ENCODE measurements at regions not wholly inside any gene's neighbourhood (a gene's known extent, or its start where the extent isn't known, plus 50 kb on each side); places are given as distances from the start of the nearest gene placed in this dataset.

DNA sequence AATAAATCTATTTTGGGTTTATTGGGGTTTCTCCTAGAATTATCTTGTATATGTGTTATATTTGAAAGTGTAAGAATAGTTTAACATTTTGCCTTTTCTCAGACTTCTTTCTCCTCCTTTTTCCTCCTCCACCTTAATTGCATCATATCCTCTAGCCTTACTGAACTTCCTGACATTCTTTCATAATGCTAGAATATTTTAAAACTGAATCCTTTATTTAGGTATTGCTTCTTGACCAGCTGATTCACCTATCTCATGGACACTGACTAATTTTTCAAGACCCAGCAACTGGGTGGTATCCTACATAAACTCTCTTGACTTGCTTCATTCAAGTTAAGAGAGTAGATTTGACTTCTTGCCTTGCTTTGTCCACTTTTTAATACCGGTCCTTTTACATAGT lies 1508.9 kb downstream of the STIM2 start:
- Mint-ChIP-seq H3K27ac (no peak overlapping the region), H3K27me3 (ENCODE audit: insufficient read depth, low read depth, poor library complexity) (no peaks in the 10 kb centered on the region), H3K4me3 (no peak overlapping the region), H3K36me3 (ENCODE audit: low read depth) (no peaks in the 10 kb centered on the region), H3K4me1 (0 out of 3 replicates have a peak, but pooled peaks cover 4% of the 10 kb centered on the region), H3K9me3 (peaks cover 4% of the 10 kb centered on the region; the same call in 1 of the 3 replicates)
- Histone ChIP-seq H3K36me3 (ENCODE audit: insufficient read depth) (no peaks in the 10 kb centered on the region), H3K4me3 (no peak overlapping the region), H3K27ac (ENCODE audit: low read depth) (no peak overlapping the region), H2AFZ (no peak overlapping the region), H3K4me1 (ENCODE audit: insufficient read depth) (no peaks in the 10 kb centered on the region), H3K27me3 (ENCODE audit: insufficient read depth) (no peaks in the 10 kb centered on the region), H3K79me2 (replicated peaks; ENCODE audit: insufficient read depth) (no peaks in the 10 kb centered on the region), H4K20me1 (replicated peaks; ENCODE audit: insufficient read depth) (no peaks in the 10 kb centered on the region; the same call in 1 of the 2 replicates), H3K9me2 (ENCODE audit: insufficient read depth) (0 out of 2 replicates have a peak, but pooled peaks cover 6% of the 10 kb centered on the region), H3F3A (replicated peaks; ENCODE audit: low read depth) (no peaks in the 10 kb centered on the region), H3K4me2 (no peak overlapping the region)
- ATAC-seq (no peak), DNase-seq (ENCODE audit: low spot score) (no peak)
- TF ChIP-seq NANOG (IDR thresholded peaks at IDR 0.05; ENCODE audit: borderline replicate concordance) (no peak), POLR2AphosphoS5 (IDR thresholded peaks at IDR 0.05; ENCODE audit: low read depth) (no peak), CREB1 (CRISPR knock-in tag; IDR thresholded peaks at IDR 0.05; ENCODE audit: low read depth) (no peak), EZH2phosphoT487 (IDR thresholded peaks at IDR 0.05; ENCODE audit: unreplicated experiment) (no peak), STAT1 (IDR thresholded peaks at IDR 0.05; ENCODE audit: unreplicated experiment) (no peak), JUNB (IDR thresholded peaks at IDR 0.05; ENCODE audit: unreplicated experiment) (no peak), EZH2 (IDR thresholded peaks at IDR 0.05; ENCODE audit: low read depth, unreplicated experiment) (no peak), ZNF114 (CRISPR knock-in tag; IDR thresholded peaks at IDR 0.05) (no peak), ZNF331 (CRISPR knock-in tag; IDR thresholded peaks at IDR 0.05; ENCODE audit: low read depth) (no peak)
- TF ChIP-seq, protein P1, sequence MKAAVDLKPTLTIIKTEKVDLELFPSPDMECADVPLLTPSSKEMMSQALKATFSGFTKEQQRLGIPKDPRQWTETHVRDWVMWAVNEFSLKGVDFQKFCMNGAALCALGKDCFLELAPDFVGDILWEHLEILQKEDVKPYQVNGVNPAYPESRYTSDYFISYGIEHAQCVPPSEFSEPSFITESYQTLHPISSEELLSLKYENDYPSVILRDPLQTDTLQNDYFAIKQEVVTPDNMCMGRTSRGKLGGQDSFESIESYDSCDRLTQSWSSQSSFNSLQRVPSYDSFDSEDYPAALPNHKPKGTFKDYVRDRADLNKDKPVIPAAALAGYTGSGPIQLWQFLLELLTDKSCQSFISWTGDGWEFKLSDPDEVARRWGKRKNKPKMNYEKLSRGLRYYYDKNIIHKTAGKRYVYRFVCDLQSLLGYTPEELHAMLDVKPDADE (IDR thresholded peaks at IDR 0.05), result no peak
- TF ChIP-seq, protein P2, sequence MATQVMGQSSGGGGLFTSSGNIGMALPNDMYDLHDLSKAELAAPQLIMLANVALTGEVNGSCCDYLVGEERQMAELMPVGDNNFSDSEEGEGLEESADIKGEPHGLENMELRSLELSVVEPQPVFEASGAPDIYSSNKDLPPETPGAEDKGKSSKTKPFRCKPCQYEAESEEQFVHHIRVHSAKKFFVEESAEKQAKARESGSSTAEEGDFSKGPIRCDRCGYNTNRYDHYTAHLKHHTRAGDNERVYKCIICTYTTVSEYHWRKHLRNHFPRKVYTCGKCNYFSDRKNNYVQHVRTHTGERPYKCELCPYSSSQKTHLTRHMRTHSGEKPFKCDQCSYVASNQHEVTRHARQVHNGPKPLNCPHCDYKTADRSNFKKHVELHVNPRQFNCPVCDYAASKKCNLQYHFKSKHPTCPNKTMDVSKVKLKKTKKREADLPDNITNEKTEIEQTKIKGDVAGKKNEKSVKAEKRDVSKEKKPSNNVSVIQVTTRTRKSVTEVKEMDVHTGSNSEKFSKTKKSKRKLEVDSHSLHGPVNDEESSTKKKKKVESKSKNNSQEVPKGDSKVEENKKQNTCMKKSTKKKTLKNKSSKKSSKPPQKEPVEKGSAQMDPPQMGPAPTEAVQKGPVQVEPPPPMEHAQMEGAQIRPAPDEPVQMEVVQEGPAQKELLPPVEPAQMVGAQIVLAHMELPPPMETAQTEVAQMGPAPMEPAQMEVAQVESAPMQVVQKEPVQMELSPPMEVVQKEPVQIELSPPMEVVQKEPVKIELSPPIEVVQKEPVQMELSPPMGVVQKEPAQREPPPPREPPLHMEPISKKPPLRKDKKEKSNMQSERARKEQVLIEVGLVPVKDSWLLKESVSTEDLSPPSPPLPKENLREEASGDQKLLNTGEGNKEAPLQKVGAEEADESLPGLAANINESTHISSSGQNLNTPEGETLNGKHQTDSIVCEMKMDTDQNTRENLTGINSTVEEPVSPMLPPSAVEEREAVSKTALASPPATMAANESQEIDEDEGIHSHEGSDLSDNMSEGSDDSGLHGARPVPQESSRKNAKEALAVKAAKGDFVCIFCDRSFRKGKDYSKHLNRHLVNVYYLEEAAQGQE (IDR thresholded peaks at IDR 0.05; ENCODE audit: unreplicated experiment), result no peak
- TF ChIP-seq, protein P3, sequence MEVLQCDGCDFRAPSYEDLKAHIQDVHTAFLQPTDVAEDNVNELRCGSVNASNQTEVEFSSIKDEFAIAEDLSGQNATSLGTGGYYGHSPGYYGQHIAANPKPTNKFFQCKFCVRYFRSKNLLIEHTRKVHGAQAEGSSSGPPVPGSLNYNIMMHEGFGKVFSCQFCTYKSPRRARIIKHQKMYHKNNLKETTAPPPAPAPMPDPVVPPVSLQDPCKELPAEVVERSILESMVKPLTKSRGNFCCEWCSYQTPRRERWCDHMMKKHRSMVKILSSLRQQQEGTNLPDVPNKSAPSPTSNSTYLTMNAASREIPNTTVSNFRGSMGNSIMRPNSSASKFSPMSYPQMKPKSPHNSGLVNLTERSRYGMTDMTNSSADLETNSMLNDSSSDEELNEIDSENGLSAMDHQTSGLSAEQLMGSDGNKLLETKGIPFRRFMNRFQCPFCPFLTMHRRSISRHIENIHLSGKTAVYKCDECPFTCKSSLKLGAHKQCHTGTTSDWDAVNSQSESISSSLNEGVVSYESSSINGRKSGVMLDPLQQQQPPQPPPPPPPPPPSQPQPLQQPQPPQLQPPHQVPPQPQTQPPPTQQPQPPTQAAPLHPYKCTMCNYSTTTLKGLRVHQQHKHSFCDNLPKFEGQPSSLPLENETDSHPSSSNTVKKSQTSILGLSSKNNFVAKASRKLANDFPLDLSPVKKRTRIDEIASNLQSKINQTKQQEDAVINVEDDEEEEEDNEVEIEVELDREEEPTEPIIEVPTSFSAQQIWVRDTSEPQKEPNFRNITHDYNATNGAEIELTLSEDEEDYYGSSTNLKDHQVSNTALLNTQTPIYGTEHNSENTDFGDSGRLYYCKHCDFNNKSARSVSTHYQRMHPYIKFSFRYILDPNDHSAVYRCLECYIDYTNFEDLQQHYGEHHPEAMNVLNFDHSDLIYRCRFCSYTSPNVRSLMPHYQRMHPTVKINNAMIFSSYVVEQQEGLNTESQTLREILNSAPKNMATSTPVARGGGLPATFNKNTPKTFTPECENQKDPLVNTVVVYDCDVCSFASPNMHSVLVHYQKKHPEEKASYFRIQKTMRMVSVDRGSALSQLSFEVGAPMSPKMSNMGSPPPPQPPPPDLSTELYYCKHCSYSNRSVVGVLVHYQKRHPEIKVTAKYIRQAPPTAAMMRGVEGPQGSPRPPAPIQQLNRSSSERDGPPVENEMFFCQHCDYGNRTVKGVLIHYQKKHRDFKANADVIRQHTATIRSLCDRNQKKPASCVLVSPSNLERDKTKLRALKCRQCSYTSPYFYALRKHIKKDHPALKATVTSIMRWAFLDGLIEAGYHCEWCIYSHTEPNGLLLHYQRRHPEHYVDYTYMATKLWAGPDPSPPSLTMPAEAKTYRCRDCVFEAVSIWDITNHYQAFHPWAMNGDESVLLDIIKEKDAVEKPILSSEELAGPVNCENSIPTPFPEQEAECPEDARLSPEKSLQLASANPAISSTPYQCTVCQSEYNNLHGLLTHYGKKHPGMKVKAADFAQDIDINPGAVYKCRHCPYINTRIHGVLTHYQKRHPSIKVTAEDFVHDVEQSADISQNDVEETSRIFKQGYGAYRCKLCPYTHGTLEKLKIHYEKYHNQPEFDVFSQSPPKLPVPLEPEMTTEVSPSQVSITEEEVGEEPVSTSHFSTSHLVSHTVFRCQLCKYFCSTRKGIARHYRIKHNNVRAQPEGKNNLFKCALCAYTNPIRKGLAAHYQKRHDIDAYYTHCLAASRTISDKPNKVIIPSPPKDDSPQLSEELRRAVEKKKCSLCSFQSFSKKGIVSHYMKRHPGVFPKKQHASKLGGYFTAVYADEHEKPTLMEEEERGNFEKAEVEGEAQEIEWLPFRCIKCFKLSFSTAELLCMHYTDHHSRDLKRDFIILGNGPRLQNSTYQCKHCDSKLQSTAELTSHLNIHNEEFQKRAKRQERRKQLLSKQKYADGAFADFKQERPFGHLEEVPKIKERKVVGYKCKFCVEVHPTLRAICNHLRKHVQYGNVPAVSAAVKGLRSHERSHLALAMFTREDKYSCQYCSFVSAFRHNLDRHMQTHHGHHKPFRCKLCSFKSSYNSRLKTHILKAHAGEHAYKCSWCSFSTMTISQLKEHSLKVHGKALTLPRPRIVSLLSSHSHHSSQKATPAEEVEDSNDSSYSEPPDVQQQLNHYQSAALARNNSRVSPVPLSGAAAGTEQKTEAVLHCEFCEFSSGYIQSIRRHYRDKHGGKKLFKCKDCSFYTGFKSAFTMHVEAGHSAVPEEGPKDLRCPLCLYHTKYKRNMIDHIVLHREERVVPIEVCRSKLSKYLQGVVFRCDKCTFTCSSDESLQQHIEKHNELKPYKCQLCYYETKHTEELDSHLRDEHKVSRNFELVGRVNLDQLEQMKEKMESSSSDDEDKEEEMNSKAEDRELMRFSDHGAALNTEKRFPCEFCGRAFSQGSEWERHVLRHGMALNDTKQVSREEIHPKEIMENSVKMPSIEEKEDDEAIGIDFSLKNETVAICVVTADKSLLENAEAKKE (CRISPR knock-in tag; IDR thresholded peaks at IDR 0.05), result no peak
- TF ChIP-seq, protein P4, sequence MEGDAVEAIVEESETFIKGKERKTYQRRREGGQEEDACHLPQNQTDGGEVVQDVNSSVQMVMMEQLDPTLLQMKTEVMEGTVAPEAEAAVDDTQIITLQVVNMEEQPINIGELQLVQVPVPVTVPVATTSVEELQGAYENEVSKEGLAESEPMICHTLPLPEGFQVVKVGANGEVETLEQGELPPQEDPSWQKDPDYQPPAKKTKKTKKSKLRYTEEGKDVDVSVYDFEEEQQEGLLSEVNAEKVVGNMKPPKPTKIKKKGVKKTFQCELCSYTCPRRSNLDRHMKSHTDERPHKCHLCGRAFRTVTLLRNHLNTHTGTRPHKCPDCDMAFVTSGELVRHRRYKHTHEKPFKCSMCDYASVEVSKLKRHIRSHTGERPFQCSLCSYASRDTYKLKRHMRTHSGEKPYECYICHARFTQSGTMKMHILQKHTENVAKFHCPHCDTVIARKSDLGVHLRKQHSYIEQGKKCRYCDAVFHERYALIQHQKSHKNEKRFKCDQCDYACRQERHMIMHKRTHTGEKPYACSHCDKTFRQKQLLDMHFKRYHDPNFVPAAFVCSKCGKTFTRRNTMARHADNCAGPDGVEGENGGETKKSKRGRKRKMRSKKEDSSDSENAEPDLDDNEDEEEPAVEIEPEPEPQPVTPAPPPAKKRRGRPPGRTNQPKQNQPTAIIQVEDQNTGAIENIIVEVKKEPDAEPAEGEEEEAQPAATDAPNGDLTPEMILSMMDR (conservative IDR thresholded peaks at IDR 0.05; ENCODE audit: low read depth in 2 of 2), result no peak
